8988T (cell line): ENCODE measurements at regions not wholly inside any gene's neighbourhood (a gene's known extent, or its start where the extent isn't known, plus 50 kb on each side); places are given as distances from the start of the nearest gene placed in this dataset.

Experiments used
- DNase-seq: peaks from one replicate; pipeline ENCODE4 v3.0.0; 2011

- no peak for DNase-seq
These were observed 332.2 kb upstream of the RAG2 start for GRCh38 chr11:36930256-36930655.

GRCh38 chr11:36929401-36929800 is 331.4 kb upstream of the RAG2 start:
- DNase-seq: no peak

GRCh38 chr11:36928621-36929020 is 330.6 kb upstream of the RAG2 start:
- DNase-seq: no peak

- DNase-seq: no peak
These were observed 301.8 kb upstream of the RAG2 start for GRCh38 chr11:36899800-36900199.

GRCh38 chr11:36890841-36891240 is 292.8 kb upstream of the RAG2 start:
- no peak for DNase-seq

GRCh38 chr11:36890121-36890679 is 292.2 kb upstream of the RAG2 start:
- no peak for DNase-seq

- no peak for DNase-seq
These were observed 287.1 kb upstream of the RAG2 start for GRCh38 chr11:36885154-36885553.

- no peak for DNase-seq
These were observed 280.7 kb upstream of the RAG2 start for GRCh38 chr11:36878737-36879136.

- no peak for DNase-seq
These were observed 279.1 kb upstream of the RAG2 start for GRCh38 chr11:36877149-36877548.

GRCh38 chr11:36876266-36876665 is 278.2 kb upstream of the RAG2 start:
- DNase-seq: no peak

GRCh38 chr11:36874291-36874690 is 276.3 kb upstream of the RAG2 start:
- no peak for DNase-seq

GRCh38 chr11:36870361-36870760 is 272.3 kb upstream of the RAG2 start:
- no peak for DNase-seq

GRCh38 chr11:36868380-36868779 is 270.3 kb upstream of the RAG2 start:
- no peak for DNase-seq

GRCh38 chr11:36865846-36866245 is 267.8 kb upstream of the RAG2 start:
- no peak for DNase-seq

GRCh38 chr11:36854875-36855274 is 256.8 kb upstream of the RAG2 start:
- no peak for DNase-seq

- no peak for DNase-seq
These were observed 250.6 kb upstream of the RAG2 start for GRCh38 chr11:36848660-36849059.

GRCh38 chr11:36840378-36840777 is 242.3 kb upstream of the RAG2 start:
- no peak for DNase-seq

- no peak for DNase-seq
These were observed 239.9 kb upstream of the RAG2 start for GRCh38 chr11:36837831-36838437.

GRCh38 chr11:36825251-36825650 is 227.2 kb upstream of the RAG2 start:
- DNase-seq: no peak

GRCh38 chr11:36824349-36824748 is 226.3 kb upstream of the RAG2 start:
- no peak for DNase-seq

- no peak for DNase-seq
These were observed 224.8 kb upstream of the RAG2 start for GRCh38 chr11:36822829-36823228.

GRCh38 chr11:36818410-36818809 is 220.4 kb upstream of the RAG2 start:
- no peak for DNase-seq

GRCh38 chr11:36817336-36817965 is 219.4 kb upstream of the RAG2 start:
- no peak for DNase-seq

GRCh38 chr11:36809303-36809702 is 211.3 kb upstream of the RAG2 start:
- DNase-seq: no peak

GRCh38 chr11:36807871-36808270 is 209.8 kb upstream of the RAG2 start:
- DNase-seq: no peak
